ENCODE measurements at regions not wholly inside any gene's neighbourhood (a gene's known extent, or its start where the extent isn't known, plus 50 kb on each side); places are given as distances from the start of the nearest gene placed in this dataset.

DNA sequence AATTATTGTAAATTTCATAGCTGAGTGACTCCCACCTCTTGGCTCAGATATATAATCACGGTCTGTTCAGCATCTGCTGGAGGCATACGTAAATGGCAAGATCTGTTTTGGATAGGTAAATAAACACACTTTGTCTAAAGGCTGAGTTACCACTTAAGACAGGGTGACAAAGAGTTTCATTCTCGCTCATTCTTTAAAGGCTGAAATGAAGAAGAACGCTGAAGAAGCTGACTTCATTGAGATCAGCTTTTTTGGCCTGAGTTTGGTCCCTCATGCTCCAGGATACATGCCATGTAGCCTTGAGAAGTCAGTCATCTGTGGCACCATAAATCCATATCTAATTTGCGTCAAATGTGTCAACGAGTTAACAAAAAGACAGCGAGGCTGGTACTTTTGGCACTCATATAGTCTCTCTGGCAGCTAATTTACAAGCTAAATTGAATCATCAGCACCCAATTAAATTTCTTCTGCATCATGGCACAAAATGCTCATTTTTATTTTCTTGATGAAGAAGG, 309.9 kb downstream of the GPAM start:
- no peaks in the 10 kb centered on the region for H3K4me1 ChIP-seq (replicated peaks in 1 of 2)
- no peak overlapping the region for H3K27ac ChIP-seq
- no peak for TF ChIP-seq POLR2A (IDR thresholded peaks at IDR 0.05)
- TF ChIP-seq, protein P1, sequence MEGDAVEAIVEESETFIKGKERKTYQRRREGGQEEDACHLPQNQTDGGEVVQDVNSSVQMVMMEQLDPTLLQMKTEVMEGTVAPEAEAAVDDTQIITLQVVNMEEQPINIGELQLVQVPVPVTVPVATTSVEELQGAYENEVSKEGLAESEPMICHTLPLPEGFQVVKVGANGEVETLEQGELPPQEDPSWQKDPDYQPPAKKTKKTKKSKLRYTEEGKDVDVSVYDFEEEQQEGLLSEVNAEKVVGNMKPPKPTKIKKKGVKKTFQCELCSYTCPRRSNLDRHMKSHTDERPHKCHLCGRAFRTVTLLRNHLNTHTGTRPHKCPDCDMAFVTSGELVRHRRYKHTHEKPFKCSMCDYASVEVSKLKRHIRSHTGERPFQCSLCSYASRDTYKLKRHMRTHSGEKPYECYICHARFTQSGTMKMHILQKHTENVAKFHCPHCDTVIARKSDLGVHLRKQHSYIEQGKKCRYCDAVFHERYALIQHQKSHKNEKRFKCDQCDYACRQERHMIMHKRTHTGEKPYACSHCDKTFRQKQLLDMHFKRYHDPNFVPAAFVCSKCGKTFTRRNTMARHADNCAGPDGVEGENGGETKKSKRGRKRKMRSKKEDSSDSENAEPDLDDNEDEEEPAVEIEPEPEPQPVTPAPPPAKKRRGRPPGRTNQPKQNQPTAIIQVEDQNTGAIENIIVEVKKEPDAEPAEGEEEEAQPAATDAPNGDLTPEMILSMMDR (IDR thresholded peaks at IDR 0.05) = no peak
- H3K9me3 ChIP-seq (replicated peaks in 1 of 3) = no peaks in the 10 kb centered on the region
- intact Hi-C loops (cut with DNase I) = no loop called here
- H3K36me3 ChIP-seq (replicated peaks in 1 of 2) = no peaks in the 10 kb centered on the region
- no peaks in the 10 kb centered on the region for H3K27me3 ChIP-seq
- no peak for DNase-seq
- H3K4me3 ChIP-seq = no peak overlapping the region
- 75 to 89% (median 87%) methylated on average over 7 of the region's 7 CpGs for WGBS, 4 donors

DNA sequence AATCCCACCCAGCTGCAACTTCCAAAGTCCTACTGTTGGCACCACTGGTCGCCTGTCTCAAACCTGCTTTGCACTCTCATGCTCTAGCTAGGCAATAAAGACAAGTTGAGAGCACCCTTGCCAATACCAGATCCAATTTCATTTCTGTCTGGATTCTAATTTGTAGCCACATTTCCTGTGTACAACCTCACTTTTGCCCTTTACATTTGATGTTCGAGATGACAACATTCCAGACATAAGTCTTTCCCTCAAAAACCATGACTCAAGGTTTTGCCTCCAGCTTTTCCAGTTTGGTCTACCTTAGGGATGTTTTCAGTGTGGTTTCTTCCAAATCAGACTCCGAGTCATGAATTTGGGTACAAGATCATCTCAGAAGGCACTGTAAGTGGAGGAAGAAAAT, 309.0 kb downstream of the GPAM start:
- H3K27ac ChIP-seq = no peak overlapping the region
- WGBS, 4 donors = 71 to 89% (median 81%) methylated on average over 3 of the region's 3 CpGs
- DNase-seq = no peak
- no peaks in the 10 kb centered on the region for H3K27me3 ChIP-seq
- H3K4me1 ChIP-seq (replicated peaks in 1 of 2) = no peaks in the 10 kb centered on the region
- no peaks in the 10 kb centered on the region for H3K9me3 ChIP-seq (replicated peaks in 1 of 3)
- intact Hi-C loops (cut with DNase I) = no loop called here
- no peaks in the 10 kb centered on the region for H3K36me3 ChIP-seq (replicated peaks in 1 of 2)
- no peak overlapping the region for H3K4me3 ChIP-seq
- TF ChIP-seq, protein P1 (IDR thresholded peaks at IDR 0.05) = no peak
- TF ChIP-seq POLR2A (IDR thresholded peaks at IDR 0.05) = no peak

DNA sequence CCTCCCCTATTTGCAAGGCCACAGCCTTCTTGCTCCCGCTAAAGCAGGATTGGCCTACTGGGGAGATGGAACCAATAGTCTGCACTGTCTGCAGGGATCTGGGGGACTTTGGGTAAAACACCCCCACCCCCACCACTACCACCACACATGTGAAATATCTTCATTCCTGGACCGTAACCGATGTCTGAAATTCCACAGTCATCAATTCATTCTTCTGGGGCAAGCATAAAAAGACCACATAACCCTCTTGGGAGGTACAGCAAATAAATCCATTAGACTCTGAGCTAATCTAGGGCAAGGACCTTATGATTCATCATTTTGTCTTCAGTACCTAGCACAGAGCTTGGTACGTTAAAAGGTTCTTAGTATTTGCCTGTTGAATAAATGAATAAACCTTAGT, 307.8 kb downstream of the GPAM start:
- intact Hi-C loops (cut with DNase I) = no loop called here
- H3K4me3 ChIP-seq = no peak overlapping the region
- TF ChIP-seq, protein P1 (IDR thresholded peaks at IDR 0.05) = no peak
- TF ChIP-seq POLR2A (IDR thresholded peaks at IDR 0.05) = no peak
- no peaks in the 10 kb centered on the region for H3K4me1 ChIP-seq (replicated peaks in 1 of 2)
- WGBS, 4 donors = 33 to 63% (median 37%) methylated on average over 3 to 4 of the region's 4 CpGs
- no peak for DNase-seq
- no peak overlapping the region for H3K27ac ChIP-seq
- H3K36me3 ChIP-seq (replicated peaks in 1 of 2) = no peaks in the 10 kb centered on the region
- H3K27me3 ChIP-seq = no peaks in the 10 kb centered on the region
- H3K9me3 ChIP-seq (replicated peaks in 1 of 3) = no peaks in the 10 kb centered on the region

DNA sequence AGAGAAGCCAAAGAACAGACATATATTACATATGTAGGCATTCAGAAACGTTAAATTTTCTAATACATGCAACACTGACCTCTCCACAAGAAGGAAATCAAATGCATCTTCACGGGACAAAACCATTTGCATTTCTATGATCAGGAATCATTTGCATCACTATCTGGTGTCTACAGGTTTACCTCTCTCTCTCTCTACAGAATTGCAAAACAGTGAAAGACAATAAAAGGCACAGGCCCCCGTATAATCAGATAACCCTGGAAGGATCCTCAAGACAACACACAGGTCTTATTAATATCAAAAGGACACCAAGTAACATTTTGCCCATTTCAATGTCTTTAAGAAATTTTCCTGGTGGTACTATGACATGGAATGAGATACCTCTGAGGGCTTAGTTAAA, 306.3 kb downstream of the GPAM start:
- Histone ChIP-seq H3K27ac (no peak overlapping the region), H3K4me1 (replicated peaks in 1 of 2) (no peaks in the 10 kb centered on the region), H3K4me3 (no peak overlapping the region), H3K36me3 (replicated peaks in 1 of 2) (no peaks in the 10 kb centered on the region), H3K27me3 (no peaks in the 10 kb centered on the region), H3K9me3 (replicated peaks in 1 of 3) (no peaks in the 10 kb centered on the region)
- 40 to 55% (median 48%) methylated on average over 3 of the region's 3 CpGs for WGBS, 4 donors
- no peak for DNase-seq
- TF ChIP-seq, protein P1 (IDR thresholded peaks at IDR 0.05) = no peak
- intact Hi-C loops (cut with DNase I) = no loop called here
